Activated CD4-positive, alpha-beta memory T cell treated with anti-CD3 and anti-CD28 coated beads for 36 hours (primary cell): ENCODE measurements at regions not wholly inside any gene's neighbourhood (a gene's known extent, or its start where the extent isn't known, plus 50 kb on each side); places are given as distances from the start of the nearest gene placed in this dataset.

Experiments
- CTCF ChIA-PET: fragments of 350-600 bp; sonication (Branson Sonifier 250); formaldehyde crosslinking; loops from one replicate; lab custom pipeline; 2021; ENCODE audit warnings: antibody characterized with exemption, inconsistent platforms; lab: Charles Lee
- POLR2A ChIA-PET: fragments of 350-600 bp; sonication (Branson Sonifier 250); formaldehyde crosslinking; loops from one replicate; lab custom pipeline; 2021; ENCODE audit warnings: antibody characterized with exemption; lab: Charles Lee
- DNase-seq: peaks from one replicate; pipeline ENCODE4 v3.0.0-alpha.2; 2020
- H3K27ac Mint-ChIP-seq: one replicate; pipeline ENCODE4 v1.8.0; 2021; ENCODE audit warnings: mixed read lengths
- H3K27me3 Mint-ChIP-seq: one replicate; pipeline ENCODE4 v1.8.0; 2021; ENCODE audit warnings: mixed read lengths
- H3K36me3 Mint-ChIP-seq: one replicate; pipeline ENCODE4 v1.8.0; 2021; ENCODE audit warnings: mixed read lengths
- H3K4me1 Mint-ChIP-seq: one replicate; pipeline ENCODE4 v1.8.0; 2021; ENCODE audit warnings: low read depth, mixed read lengths
- H3K4me3 Mint-ChIP-seq: one replicate; pipeline ENCODE4 v1.8.0; 2021; ENCODE audit warnings: mild to moderate bottlenecking, mixed read lengths
- H3K9me3 Mint-ChIP-seq: one replicate; pipeline ENCODE4 v1.8.0; 2021; ENCODE audit warnings: mixed read lengths
- intact Hi-C: fragments of 100-400 bp; cut with micrococcal nuclease; formaldehyde crosslinking; loops from one replicate; pipeline ENCODE4 v1.15.1; 2023

- Mint-ChIP-seq H3K36me3 (peaks cover 2% of the 10 kb centered on the region), H3K9me3 (no peaks in the 10 kb centered on the region), H3K4me1 (peaks cover 21% of the 10 kb centered on the region), H3K27ac (no peak overlapping the region), H3K27me3 (no peaks in the 10 kb centered on the region), H3K4me3 (no peak overlapping the region)
- intact Hi-C loops = loop anchor here (1.0 to 10.0 kb wide), 9 partner anchors 11 to 1718 kb away; a partner anchor contains a TSS
- POLR2A ChIA-PET = interaction anchor here (0.6 to 8.7 kb wide), 44 partner anchors 8 to 1719 kb away, joined by 3 to 375 read pairs (median 6); a partner anchor contains a TSS
- CTCF ChIA-PET = interaction anchor here (0.6 to 2.4 kb wide), 9 partner anchors 9 to 665 kb away, joined by 3 to 12 read pairs (median 4); no protein-coding TSS in a partner anchor
- peak; percentile 89 for DNase-seq
These were observed 100.6 kb upstream of the PRSS16 start for GRCh38 chr6:27146706-27147505.

- DNase-seq = no peak
- intact Hi-C loops = loop anchor here (5.0 to 10.0 kb wide), 2 partner anchors 876 to 1716 kb away; a partner anchor contains a TSS
- no peaks in the 10 kb centered on the region for H3K27me3 Mint-ChIP-seq
- ChIA-PET CTCF (interaction anchor here (1.4 to 2.4 kb wide), 2 partner anchors 21 to 647 kb away, joined by 4 to 12 read pairs; no protein-coding TSS in a partner anchor), POLR2A (interaction anchor here (1.5 to 8.7 kb wide), 4 partner anchors 16 to 951 kb away, joined by 3 to 375 read pairs (median 16); a partner anchor contains a TSS)
- H3K9me3 Mint-ChIP-seq = no peaks in the 10 kb centered on the region
- peak overlapping the region; percentile 33 for H3K27ac Mint-ChIP-seq
- peak overlapping the region; percentile 36 for H3K4me3 Mint-ChIP-seq
- H3K4me1 Mint-ChIP-seq = peaks cover 11% of the 10 kb centered on the region
- peaks cover under 1% of the 10 kb centered on the region for H3K36me3 Mint-ChIP-seq
These were observed 99.1 kb upstream of the PRSS16 start for GRCh38 chr6:27148404-27148795.

GRCh38 chr6:27149150-27149549 lies 98.4 kb upstream of the PRSS16 start:
- Mint-ChIP-seq H3K4me3 (no peak overlapping the region), H3K27ac (no peak overlapping the region), H3K36me3 (no peaks in the 10 kb centered on the region), H3K4me1 (peaks cover 5% of the 10 kb centered on the region), H3K27me3 (no peaks in the 10 kb centered on the region), H3K9me3 (no peaks in the 10 kb centered on the region)
- ChIA-PET CTCF (interaction anchor here (1.3 kb wide), 1 partner anchor 22 kb away, joined by 3 read pairs; no protein-coding TSS in a partner anchor), POLR2A (interaction anchor here (0.5 to 8.7 kb wide), 5 partner anchors 9 to 864 kb away, joined by 3 to 375 read pairs (median 3); a partner anchor contains a TSS)
- no peak for DNase-seq
- intact Hi-C loops = loop anchor here (5.0 to 10.0 kb wide), 2 partner anchors 877 to 1716 kb away; a partner anchor contains a TSS

GRCh38 chr6:27154696-27155095 lies 92.8 kb upstream of the PRSS16 start:
- no peak for DNase-seq
- POLR2A ChIA-PET = interaction anchor here (0.9 to 3.2 kb wide), 7 partner anchors 9 to 711 kb away, joined by 3 to 33 read pairs (median 4); a partner anchor contains a TSS
- Mint-ChIP-seq H3K9me3 (no peaks in the 10 kb centered on the region), H3K4me1 (peaks cover 37% of the 10 kb centered on the region), H3K27me3 (no peaks in the 10 kb centered on the region), H3K4me3 (no peak overlapping the region), H3K36me3 (no peaks in the 10 kb centered on the region), H3K27ac (peak overlapping the region; percentile 59)
- intact Hi-C loops = no loop called here
- CTCF ChIA-PET = interaction anchor here (0.5 to 2.2 kb wide), 5 partner anchors 8 to 633 kb away, joined by 3 to 10 read pairs (median 4); a partner anchor contains a TSS

- Mint-ChIP-seq H3K27me3 (no peaks in the 10 kb centered on the region), H3K9me3 (no peaks in the 10 kb centered on the region), H3K27ac (peak overlapping the region; percentile 59), H3K36me3 (no peaks in the 10 kb centered on the region), H3K4me1 (peaks cover 45% of the 10 kb centered on the region), H3K4me3 (peak overlapping the region; percentile 66)
- ChIA-PET POLR2A (interaction anchor here (0.7 to 3.2 kb wide), 6 partner anchors 11 to 815 kb away, joined by 3 to 33 read pairs (median 4); a partner anchor contains a TSS), CTCF (interaction anchor here (0.9 to 1.3 kb wide), 4 partner anchors 11 to 640 kb away, joined by 3 to 9 read pairs (median 3); no protein-coding TSS in a partner anchor)
- intact Hi-C loops = no loop called here
- no peak for DNase-seq
These were observed 90.5 kb upstream of the PRSS16 start for GRCh38 chr6:27156874-27157458.

GRCh38 chr6:27157459-27158315 lies 89.8 kb upstream of the PRSS16 start:
- CTCF ChIA-PET = interaction anchor here (0.9 to 1.3 kb wide), 3 partner anchors 12 to 31 kb away, joined by 3 to 9 read pairs (median 3); no protein-coding TSS in a partner anchor

GRCh38 chr6:27158316-27158643 lies 89.2 kb upstream of the PRSS16 start:
- intact Hi-C loops = loop anchor here (1.0 to 2.0 kb wide), 4 partner anchors 11 to 31 kb away; a partner anchor contains a TSS
- CTCF ChIA-PET = interaction anchor here (3.9 kb wide), 1 partner anchor 31 kb away, joined by 19 read pairs; no protein-coding TSS in a partner anchor
- peaks cover 45% of the 10 kb centered on the region for H3K4me1 Mint-ChIP-seq

More at GRCh38 chr6:27157459-27158315, 89.8 kb upstream of the PRSS16 start:
- Mint-ChIP-seq H3K4me3 (peak overlapping the region; percentile 66), H3K27me3 (no peaks in the 10 kb centered on the region), H3K4me1 (peaks cover 45% of the 10 kb centered on the region), H3K9me3 (no peaks in the 10 kb centered on the region), H3K36me3 (no peaks in the 10 kb centered on the region), H3K27ac (peak overlapping the region; percentile 77)
- POLR2A ChIA-PET = interaction anchor here (0.7 to 3.2 kb wide), 5 partner anchors 12 to 816 kb away, joined by 3 to 33 read pairs (median 4); a partner anchor contains a TSS
- intact Hi-C loops = loop anchor here (1.0 to 2.0 kb wide), 4 partner anchors 10 to 30 kb away; a partner anchor contains a TSS
- DNase-seq = peak; percentile 91

GRCh38 chr6:27159725-27160124 lies 87.8 kb upstream of the PRSS16 start:
- Mint-ChIP-seq H3K36me3 (no peaks in the 10 kb centered on the region), H3K27me3 (no peaks in the 10 kb centered on the region), H3K4me1 (peaks cover 40% of the 10 kb centered on the region), H3K9me3 (no peaks in the 10 kb centered on the region), H3K4me3 (no peak overlapping the region), H3K27ac (no peak overlapping the region)
- ChIA-PET POLR2A (interaction anchor here (1.6 kb wide), 1 partner anchor 13 kb away, joined by 5 read pairs; a partner anchor contains a TSS), CTCF (interaction anchor here (0.6 to 3.9 kb wide), 7 partner anchors 13 to 663 kb away, joined by 3 to 19 read pairs (median 4); a partner anchor contains a TSS)
- intact Hi-C loops = loop anchor here (2.0 to 10.0 kb wide), 4 partner anchors 19 to 593 kb away; partner anchors contain the start of gene POM121L2
- DNase-seq = no peak

More at GRCh38 chr6:27158316-27158643, 89.2 kb upstream of the PRSS16 start:
- Mint-ChIP-seq H3K4me3 (peak overlapping the region; percentile 66), H3K27me3 (no peaks in the 10 kb centered on the region), H3K27ac (peak overlapping the region; percentile 77), H3K9me3 (no peaks in the 10 kb centered on the region), H3K36me3 (no peaks in the 10 kb centered on the region)
- POLR2A ChIA-PET = interaction anchor here (1.6 kb wide), 1 partner anchor 11 kb away, joined by 5 read pairs; a partner anchor contains a TSS
- DNase-seq = no peak

GRCh38 chr6:27161115-27161514 lies 86.4 kb upstream of the PRSS16 start:
- H3K27ac Mint-ChIP-seq = no peak overlapping the region
- H3K36me3 Mint-ChIP-seq = no peaks in the 10 kb centered on the region
- no peak overlapping the region for H3K4me3 Mint-ChIP-seq
- CTCF ChIA-PET = interaction anchor here (0.8 to 3.9 kb wide), 12 partner anchors 11 to 735 kb away, joined by 3 to 19 read pairs (median 5); a partner anchor contains a TSS
- DNase-seq = no peak
- H3K27me3 Mint-ChIP-seq = no peaks in the 10 kb centered on the region
- intact Hi-C loops = loop anchor here (2.0 to 10.0 kb wide), 3 partner anchors 151 to 592 kb away; partner anchors contain the start of gene POM121L2
- no peaks in the 10 kb centered on the region for H3K9me3 Mint-ChIP-seq
- POLR2A ChIA-PET = interaction anchor here (1.1 kb wide), 1 partner anchor 27 kb away, joined by 3 read pairs; no protein-coding TSS in a partner anchor
- H3K4me1 Mint-ChIP-seq = peaks cover 33% of the 10 kb centered on the region

- POLR2A ChIA-PET = interaction anchor here (1.1 kb wide), 1 partner anchor 28 kb away, joined by 3 read pairs; no protein-coding TSS in a partner anchor
- no peaks in the 10 kb centered on the region for H3K27me3 Mint-ChIP-seq
- no peak overlapping the region for H3K4me3 Mint-ChIP-seq
- intact Hi-C loops = loop anchor here (2.0 to 10.0 kb wide), 3 partner anchors 151 to 591 kb away; partner anchors contain the start of gene POM121L2
- CTCF ChIA-PET = interaction anchor here (0.8 to 3.9 kb wide), 10 partner anchors 16 to 734 kb away, joined by 3 to 19 read pairs (median 6); a partner anchor contains a TSS
- no peaks in the 10 kb centered on the region for H3K36me3 Mint-ChIP-seq
- DNase-seq = no peak
- H3K27ac Mint-ChIP-seq = peak overlapping the region; percentile 64
- H3K9me3 Mint-ChIP-seq = no peaks in the 10 kb centered on the region
- H3K4me1 Mint-ChIP-seq = peaks cover 29% of the 10 kb centered on the region
These were observed 85.9 kb upstream of the PRSS16 start for GRCh38 chr6:27161603-27161945.
